GM12878 (cell line): ENCODE measurements at regions not wholly inside any gene's neighbourhood (a gene's known extent, or its start where the extent isn't known, plus 50 kb on each side); places are given as distances from the start of the nearest gene placed in this dataset.

ENCODE experiments used
- ATAC-seq: fragments of 200-7000 bp; cut with Tn5 transposase; 3 replicates; pipeline ENCODE4 v1.9.1; 2020; ENCODE audit warnings: mild to moderate bottlenecking, moderate library complexity
- BruUV-seq: library from RNA; stranded (reverse); fragments of 400-500 nt; replicated peaks from 2 replicates; lab custom pipeline; 2021; lab: Mats Ljungman, UMichigan
- CTCF ChIA-PET: fragments of 300-600 bp; sonication (Branson Sonifier 250); formaldehyde crosslinking; extraction: SDS; loops from one replicate; lab custom pipeline; 2021; ENCODE audit warnings: inconsistent platforms; lab: Yijun Ruan, JAX
- POLR2A ChIA-PET: fragments of 350-600 bp; formaldehyde crosslinking; extraction: SDS; loops from one replicate; lab custom pipeline; 2021; ENCODE audit warnings: inconsistent platforms; lab: Charles Lee
- RAD21 ChIA-PET: fragments of 300-600 bp; sonication (Branson Sonifier 250); formaldehyde crosslinking; loops from one replicate; lab custom pipeline; 2023; ENCODE audit warnings: antibody characterized with exemption; ENCODE audit not compliant: unreplicated experiment; lab: Charles Lee
- SMC1A ChIA-PET: fragments of 300-600 bp; sonication (Branson Sonifier 250); formaldehyde crosslinking; loops from one replicate; lab custom pipeline; 2023; ENCODE audit not compliant: unreplicated experiment, uncharacterized antibody; lab: Charles Lee
- DNase-seq: peaks from one replicate; pipeline ENCODE4 v3.0.0-alpha.2; 2011; ENCODE audit warnings: low read depth, low spot score
- FAIRE-seq: peaks from 3 replicates; lab custom pipeline; 2011; peaks lifted over from hg19 to GRCh38; lab: Jason Lieb, UNC
- H2AFZ ChIP-seq: 2 replicates; pipeline ENCODE4 v1.6.0; 2011; ENCODE audit warnings: low read depth, low read length, control low read depth; ENCODE audit not compliant: control insufficient read depth
- H3K27ac ChIP-seq: 2 replicates; pipeline ENCODE4 v1.5.1; 2011; ENCODE audit warnings: control low read depth; ENCODE audit not compliant: control insufficient read depth, insufficient read depth
- H3K27me3 ChIP-seq, 2 experiments: replicated peaks in 1 of 2; 2 replicates each; pipeline versions ENCODE4 v1.6.0 to v1.6.1; 2011; ENCODE audit warnings: low read length in 1 of 2; ENCODE audit not compliant: control insufficient read depth in 2 of 2, insufficient read depth in 2 of 2
- H3K36me3 ChIP-seq, 2 experiments: 2 replicates each; pipeline ENCODE4 v1.5.1; 2011; ENCODE audit warnings: low read length in 1 of 2; ENCODE audit not compliant: control insufficient read depth in 2 of 2, insufficient read depth in 2 of 2
- H3K4me1 ChIP-seq: 2 replicates; pipeline ENCODE4 v1.6.1; 2011; ENCODE audit warnings: mild to moderate bottlenecking, low read length, moderate library complexity, mixed read lengths; ENCODE audit not compliant: control insufficient read depth, insufficient read depth
- H3K4me2 ChIP-seq: 2 replicates; pipeline ENCODE4 v1.6.0; 2011; ENCODE audit warnings: control low read depth; ENCODE audit not compliant: control insufficient read depth, insufficient read depth
- H3K4me3 ChIP-seq: fragments of 200-600 bp; sonication (generic); 2 replicates; pipeline ENCODE4 v1.5.1; 2016
- H3K79me2 ChIP-seq: 2 replicates; pipeline ENCODE4 v1.6.0; 2011; ENCODE audit warnings: low read length; ENCODE audit not compliant: control insufficient read depth, insufficient read depth
- H3K9ac ChIP-seq: 2 replicates; pipeline ENCODE4 v1.8.0; 2011; ENCODE audit warnings: low read length, control low read depth, mixed read lengths; ENCODE audit not compliant: control insufficient read depth, insufficient read depth
- H3K9me3 ChIP-seq: replicated peaks from 3 replicates; pipeline ENCODE4 v1.5.1; 2011; ENCODE audit warnings: mild to moderate bottlenecking, low read length; ENCODE audit not compliant: control insufficient read depth, insufficient read depth
- H4K20me1 ChIP-seq: 2 replicates; pipeline ENCODE4 v1.6.0; 2011; ENCODE audit not compliant: control insufficient read depth, insufficient read depth
- ATF7 ChIP-seq: fragments of 450-650 bp; IDR thresholded peaks from 2 replicates; pipeline ENCODE4 v1.6.1; 2016; ENCODE audit warnings: low read depth, mild to moderate bottlenecking
- BACH1 ChIP-seq: fragments of 450-650 bp; IDR thresholded peaks from 2 replicates; pipeline ENCODE4 v1.6.1; 2017; ENCODE audit warnings: mild to moderate bottlenecking, borderline replicate concordance
- IKZF2 ChIP-seq, 2 experiments: fragments of 450-650 bp; IDR thresholded peaks; 2 replicates each; pipeline ENCODE4 v1.6.1; 2017; ENCODE audit warnings: mild to moderate bottlenecking in 2 of 2, moderate library complexity in 2 of 2
- MEF2A ChIP-seq: IDR thresholded peaks from 2 replicates; pipeline ENCODE4 v1.6.1; 2011; ENCODE audit warnings: low read depth, mild to moderate bottlenecking, low read length, moderate library complexity; ENCODE audit not compliant: insufficient read depth
- MTA2 ChIP-seq: fragments of 450-650 bp; IDR thresholded peaks from 2 replicates; pipeline ENCODE4 v1.6.1; 2016; ENCODE audit warnings: low read depth, mild to moderate bottlenecking, moderate library complexity
- RAD51 ChIP-seq: fragments of 450-650 bp; IDR thresholded peaks from 2 replicates; pipeline ENCODE4 v1.6.1; 2016; ENCODE audit warnings: moderate library complexity, mild to moderate bottlenecking, inconsistent platforms
- RB1 ChIP-seq: fragments of 450-650 bp; formaldehyde crosslinking; IDR thresholded peaks from 2 replicates; pipeline ENCODE4 v1.6.1; 2017; ENCODE audit warnings: mild to moderate bottlenecking, borderline replicate concordance
- SREBF1 ChIP-seq: IDR thresholded peaks from 2 replicates; pipeline ENCODE4 v1.6.1; 2012; ENCODE audit warnings: mild to moderate bottlenecking, low read length
- ZNF384 ChIP-seq: IDR thresholded peaks from 2 replicates; pipeline ENCODE4 v1.6.1; 2012; ENCODE audit warnings: low read depth, mild to moderate bottlenecking, low read length, improper control_type of control experiment, borderline replicate concordance
- in situ Hi-C: fragments of 300-500 bp; cut with MboI; formaldehyde crosslinking; loops from 9 replicates; pipeline ENCODE4 v1.14.3; 2018; ENCODE audit warnings: mixed read lengths
- intact Hi-C: fragments of 100-400 bp; cut with micrococcal nuclease; formaldehyde crosslinking; loops from one replicate; pipeline ENCODE4 v1.14.2; 2022; ENCODE audit not compliant: unreplicated experiment
- TF ChIP-seq, protein P1 (sequence below): fragments of 450-650 bp; IDR thresholded peaks from 2 replicates; pipeline ENCODE4 v1.6.1; 2017; ENCODE audit warnings: mild to moderate bottlenecking, moderate library complexity
- TF ChIP-seq, protein P2 (sequence below): fragments of 450-650 bp; IDR thresholded peaks from 2 replicates; pipeline ENCODE4 v1.6.1; 2014; ENCODE audit warnings: mild to moderate bottlenecking

DNA sequence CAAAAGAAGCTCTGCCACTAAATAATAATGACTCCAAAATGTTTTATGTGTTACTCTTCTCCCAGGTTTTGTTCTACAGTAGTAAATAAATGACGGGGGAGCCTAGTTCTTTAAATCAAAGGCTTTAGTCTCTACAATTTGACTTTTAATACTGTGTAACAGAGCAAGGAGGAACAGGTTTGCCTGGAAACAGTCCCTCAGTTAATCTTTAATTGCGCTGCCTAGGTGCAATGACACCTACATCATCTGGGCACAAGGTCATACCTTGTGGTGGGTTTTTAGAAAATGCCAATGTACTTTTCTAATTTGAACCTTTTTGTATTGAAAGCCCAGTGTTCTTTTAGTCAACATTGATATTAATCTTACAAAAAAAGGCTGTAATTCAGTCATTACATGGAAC, 287.3 kb upstream of the SETBP1 start (continued):
- TF ChIP-seq, protein P1, sequence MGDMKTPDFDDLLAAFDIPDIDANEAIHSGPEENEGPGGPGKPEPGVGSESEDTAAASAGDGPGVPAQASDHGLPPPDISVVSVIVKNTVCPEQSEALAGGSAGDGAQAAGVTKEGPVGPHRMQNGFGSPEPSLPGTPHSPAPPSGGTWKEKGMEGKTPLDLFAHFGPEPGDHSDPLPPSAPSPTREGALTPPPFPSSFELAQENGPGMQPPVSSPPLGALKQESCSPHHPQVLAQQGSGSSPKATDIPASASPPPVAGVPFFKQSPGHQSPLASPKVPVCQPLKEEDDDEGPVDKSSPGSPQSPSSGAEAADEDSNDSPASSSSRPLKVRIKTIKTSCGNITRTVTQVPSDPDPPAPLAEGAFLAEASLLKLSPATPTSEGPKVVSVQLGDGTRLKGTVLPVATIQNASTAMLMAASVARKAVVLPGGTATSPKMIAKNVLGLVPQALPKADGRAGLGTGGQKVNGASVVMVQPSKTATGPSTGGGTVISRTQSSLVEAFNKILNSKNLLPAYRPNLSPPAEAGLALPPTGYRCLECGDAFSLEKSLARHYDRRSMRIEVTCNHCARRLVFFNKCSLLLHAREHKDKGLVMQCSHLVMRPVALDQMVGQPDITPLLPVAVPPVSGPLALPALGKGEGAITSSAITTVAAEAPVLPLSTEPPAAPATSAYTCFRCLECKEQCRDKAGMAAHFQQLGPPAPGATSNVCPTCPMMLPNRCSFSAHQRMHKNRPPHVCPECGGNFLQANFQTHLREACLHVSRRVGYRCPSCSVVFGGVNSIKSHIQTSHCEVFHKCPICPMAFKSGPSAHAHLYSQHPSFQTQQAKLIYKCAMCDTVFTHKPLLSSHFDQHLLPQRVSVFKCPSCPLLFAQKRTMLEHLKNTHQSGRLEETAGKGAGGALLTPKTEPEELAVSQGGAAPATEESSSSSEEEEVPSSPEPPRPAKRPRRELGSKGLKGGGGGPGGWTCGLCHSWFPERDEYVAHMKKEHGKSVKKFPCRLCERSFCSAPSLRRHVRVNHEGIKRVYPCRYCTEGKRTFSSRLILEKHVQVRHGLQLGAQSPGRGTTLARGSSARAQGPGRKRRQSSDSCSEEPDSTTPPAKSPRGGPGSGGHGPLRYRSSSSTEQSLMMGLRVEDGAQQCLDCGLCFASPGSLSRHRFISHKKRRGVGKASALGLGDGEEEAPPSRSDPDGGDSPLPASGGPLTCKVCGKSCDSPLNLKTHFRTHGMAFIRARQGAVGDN: no peak
- no peak for TF ChIP-seq SREBF1
- no peak for TF ChIP-seq RAD51
- no peak for TF ChIP-seq RB1
- no peak for TF ChIP-seq ZNF384

DNA sequence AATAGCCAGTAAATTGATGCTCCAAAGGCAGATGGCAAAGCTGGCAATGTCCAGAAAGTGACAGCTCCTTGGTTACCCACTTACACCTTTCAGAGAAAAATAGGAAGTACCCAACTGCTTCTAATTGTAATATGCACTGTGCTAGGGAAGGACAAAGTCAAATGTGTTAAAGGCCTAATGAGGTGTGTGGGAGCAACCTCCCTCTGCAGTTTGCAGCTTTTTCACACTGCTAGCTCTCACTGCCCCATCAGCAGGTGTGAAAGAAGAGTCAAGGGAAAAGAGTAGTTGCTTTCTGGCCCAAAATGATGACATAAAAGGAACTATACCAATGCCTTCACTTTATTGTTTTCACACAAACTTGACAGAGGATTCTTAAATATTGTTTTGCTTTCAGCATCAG, 284.1 kb upstream of the SETBP1 start:
- CTCF ChIA-PET: no interaction called here
- Histone ChIP-seq H3K4me3 (no peak overlapping the region), H3K4me1 (no peaks in the 10 kb centered on the region), H3K27ac (no peak overlapping the region), H3K9me3 (no peaks in the 10 kb centered on the region), H3K27me3 (no peaks in the 10 kb centered on the region), H3K4me2 (no peak overlapping the region), H3K79me2 (no peaks in the 10 kb centered on the region), H2AFZ (no peak overlapping the region), H4K20me1 (no peaks in the 10 kb centered on the region), H3K36me3 (no peaks in the 10 kb centered on the region), H3K9ac (no peak overlapping the region)
- in situ Hi-C loops: no loop called here
- BruUV-seq: no TSS peak
- ATAC-seq (no peak), DNase-seq (no peak), FAIRE-seq (no peak)
- POLR2A ChIA-PET: no interaction called here
- RAD21 ChIA-PET: interaction anchor here (0.6 to 1.0 kb wide), 2 partner anchors 98 to 515 kb away, joined by 3 read pairs; no protein-coding TSS in a partner anchor
- intact Hi-C loops: no loop called here
- peak; percentile 37; the same call in 1 of the 2 replicates for TF ChIP-seq ATF7
- TF ChIP-seq MEF2A: no peak
- TF ChIP-seq IKZF2 (IDR thresholded peaks at IDR 0.05): peak; percentile 38 to 49; a peak in 2 of 4 replicates
- no peak for TF ChIP-seq BACH1
- peak; percentile 82 for TF ChIP-seq MTA2
- TF ChIP-seq, protein P2, sequence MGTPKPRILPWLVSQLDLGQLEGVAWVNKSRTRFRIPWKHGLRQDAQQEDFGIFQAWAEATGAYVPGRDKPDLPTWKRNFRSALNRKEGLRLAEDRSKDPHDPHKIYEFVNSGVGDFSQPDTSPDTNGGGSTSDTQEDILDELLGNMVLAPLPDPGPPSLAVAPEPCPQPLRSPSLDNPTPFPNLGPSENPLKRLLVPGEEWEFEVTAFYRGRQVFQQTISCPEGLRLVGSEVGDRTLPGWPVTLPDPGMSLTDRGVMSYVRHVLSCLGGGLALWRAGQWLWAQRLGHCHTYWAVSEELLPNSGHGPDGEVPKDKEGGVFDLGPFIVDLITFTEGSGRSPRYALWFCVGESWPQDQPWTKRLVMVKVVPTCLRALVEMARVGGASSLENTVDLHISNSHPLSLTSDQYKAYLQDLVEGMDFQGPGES: no peak
- SMC1A ChIA-PET: interaction anchor here (1.0 to 1.6 kb wide), 3 partner anchors 9 to 816 kb away, joined by 3 to 5 read pairs (median 3); no protein-coding TSS in a partner anchor
